Ovary (tissue), 7 donors: ENCODE measurements at regions not wholly inside any gene's neighbourhood (a gene's known extent, or its start where the extent isn't known, plus 50 kb on each side); places are given as distances from the start of the nearest gene placed in this dataset.

Source experiments
- DNase-seq, 5 donors: peaks; one replicate each; pipeline ENCODE4 v3.0.0-alpha.2; 2019 to 2020
- H3K27ac ChIP-seq, 2 donors: fragments of 200-600 bp; one replicate each; pipeline versions ENCODE4 v1.5.1 to v1.8.0; 2019 to 2022
- H3K27me3 ChIP-seq: fragments of 200-600 bp; one replicate; pipeline ENCODE4 v1.8.0; 2022
- H3K36me3 ChIP-seq: fragments of 200-600 bp; sonication (generic); one replicate; pipeline ENCODE4 v1.5.1; 2019
- H3K4me1 ChIP-seq: one replicate; pipeline ENCODE4 v1.8.1; 2013; ENCODE audit warnings: mild to moderate bottlenecking, moderate library complexity; ENCODE audit not compliant: insufficient read depth
- H3K4me3 ChIP-seq: fragments of 200-600 bp; sonication (generic); one replicate; pipeline ENCODE4 v1.5.1; 2017
- H3K9me3 ChIP-seq, 2 donors: fragments of 200-600 bp in 1 of 2; sonication (generic) in 1 of 2; one replicate each; pipeline versions ENCODE4 v1.5.1 to v1.8.1; 2013 to 2019; ENCODE audit warnings: mild to moderate bottlenecking in 1 of 2, moderate library complexity in 1 of 2
- CTCF ChIP-seq, 3 donors: fragments of 450-650 bp in 2 of 3; fragments of 200-600 bp in 1 of 3; IDR thresholded peaks; one replicate each; pipeline versions ENCODE4 v1.5.1 to v1.8.0; 2016 to 2022; ENCODE audit warnings: antibody characterized with exemption in 3 of 3, mild to moderate bottlenecking in 1 of 3
- EP300 ChIP-seq: sonication (generic); formaldehyde crosslinking; IDR thresholded peaks from one replicate; pipeline ENCODE4 v1.6.1; 2017; ENCODE audit warnings: antibody characterized with exemption
- POLR2A ChIP-seq: fragments of 450-650 bp; IDR thresholded peaks from one replicate; pipeline ENCODE4 v1.6.1; 2017; ENCODE audit warnings: antibody characterized with exemption, mild to moderate bottlenecking, moderate library complexity
- WGBS, 3 donors: extraction: QIAGEN DNeasy Blood & Tissue Kit in 1 of 3; methylation state at CpG; one replicate each; pipeline versions ENCODE4 v1.1.5 to v1.1.7; 2013 to 2017; 5-methylcytosine and 5-hydroxymethylcytosine counted together
- intact Hi-C, 4 donors: fragments of 100-400 bp; cut with DNase I; formaldehyde crosslinking; loops; one replicate each; pipeline versions ENCODE4 v1.11.0 to v1.15.1; 2022 to 2023
- donor health status: DM: no; HTN: no; CAD: no; lungs with moderate emphysema.
- donor health status: DM: no; HTN: no; CAD: no.
- donor health status: Bipolar disorder and iron deficiency.
- donor health status: DM: no; HTN: no; CAD: no.
- donor health status: DM: yes; HTN: yes; CAD: no.

- intact Hi-C loops = no loop called here
- no peak overlapping the region for H3K27ac ChIP-seq
- no peak overlapping the region for H3K4me3 ChIP-seq
- TF ChIP-seq POLR2A (no peak), EP300 (no peak), CTCF (IDR thresholded peaks at IDR 0.05) (no peak)
- H3K9me3 ChIP-seq = no peaks in the 10 kb centered on the region
- no peaks in the 10 kb centered on the region for H3K27me3 ChIP-seq
- no peaks in the 10 kb centered on the region for H3K4me1 ChIP-seq
- 80 to 88% (median 86%) methylated on average over 2 of the region's 2 CpGs for WGBS, 3 donors
- DNase-seq = no peak
- no peaks in the 10 kb centered on the region for H3K36me3 ChIP-seq
Observed at GRCh38 chr2:163171786-163172530, 333.4 kb upstream of the KCNH7 start.

GRCh38 chr2:163157891-163158496 lies 319.4 kb upstream of the KCNH7 start:
- Histone ChIP-seq H3K9me3 (no peaks in the 10 kb centered on the region), H3K4me1 (no peaks in the 10 kb centered on the region), H3K4me3 (no peak overlapping the region), H3K27me3 (no peaks in the 10 kb centered on the region), H3K27ac (no peak overlapping the region), H3K36me3 (no peaks in the 10 kb centered on the region)
- WGBS, 3 donors = 97 to 100% (median 97%) methylated on average over 1 of the region's 1 CpG
- DNase-seq = no peak
- intact Hi-C loops = no loop called here
- TF ChIP-seq CTCF (IDR thresholded peaks at IDR 0.05) (no peak), POLR2A (no peak), EP300 (no peak)

- intact Hi-C loops = no loop called here
- H3K9me3 ChIP-seq = no peaks in the 10 kb centered on the region
- 76 to 88% (median 87%) methylated on average over 2 of the region's 2 CpGs for WGBS, 3 donors
- H3K4me3 ChIP-seq = no peak overlapping the region
- DNase-seq = no peak
- no peaks in the 10 kb centered on the region for H3K27me3 ChIP-seq
- no peaks in the 10 kb centered on the region for H3K4me1 ChIP-seq
- no peaks in the 10 kb centered on the region for H3K36me3 ChIP-seq
- no peak overlapping the region for H3K27ac ChIP-seq
- TF ChIP-seq CTCF (IDR thresholded peaks at IDR 0.05) = no peak
- TF ChIP-seq EP300 = no peak
- TF ChIP-seq POLR2A = no peak
Observed at GRCh38 chr2:163157411-163157810, 318.8 kb upstream of the KCNH7 start.

- TF ChIP-seq CTCF (IDR thresholded peaks at IDR 0.05) (no peak), EP300 (no peak), POLR2A (no peak)
- intact Hi-C loops = no loop called here
- no peak for DNase-seq
- WGBS, 3 donors = 94 to 95% (median 94%) methylated on average over 2 of the region's 2 CpGs
- H3K27me3 ChIP-seq = no peaks in the 10 kb centered on the region
- H3K9me3 ChIP-seq = no peaks in the 10 kb centered on the region
- H3K27ac ChIP-seq = no peak overlapping the region
- no peak overlapping the region for H3K4me3 ChIP-seq
- no peaks in the 10 kb centered on the region for H3K4me1 ChIP-seq
- H3K36me3 ChIP-seq = no peaks in the 10 kb centered on the region
Observed at GRCh38 chr2:163155925-163156324, 317.4 kb upstream of the KCNH7 start.
